ENCODE measurements at regions not wholly inside any gene's neighbourhood (a gene's known extent, or its start where the extent isn't known, plus 50 kb on each side); places are given as distances from the start of the nearest gene placed in this dataset.

GRCh38 chrX:69305333-69306062 is 140.2 kb upstream of the PJA1 start:
- H2BK12ac ChIP-seq (ENCODE audit: insufficient read length, low read depth, low read length) = no peak overlapping the region
- Mint-ChIP-seq H3K36me3 (ENCODE audit: insufficient read depth in 1 of 3, low read depth in 3 of 3) (peaks cover 0 to 4% (median 2%) of the 10 kb centered on the region in 3 experiments; a peak in 4 of 7 replicates), H3K27ac (peak overlapping the region in 2 of 3 experiments; percentile 35 to 59; a peak in 2 of 7 replicates), H3K4me1 (peaks cover 21 to 44% of the 10 kb centered on the region in 2 experiments), H3K9me3 (peaks cover 70 to 74% of the 10 kb centered on the region in 2 experiments), H3K27me3 (ENCODE audit: low read depth) (peaks cover 52% of the 10 kb centered on the region), H3K4me3 (peak overlapping the region; percentile 14 to 36; a peak in 3 of 5 replicates)
- H2AFZ ChIP-seq (ENCODE audit: low read length) = no peak overlapping the region
- no peaks in the 10 kb centered on the region for H3K9me3 ChIP-seq (ENCODE audit: control insufficient read depth, low read depth, low read length)
- WGBS (ENCODE audit: extremely low coverage, insufficient read length, low lambda C conversion rate) = no CpG with 5 or more reads among the region's 39 CpGs
- no peaks in the 10 kb centered on the region for H4K20me1 ChIP-seq (ENCODE audit: control insufficient read depth, insufficient read depth, insufficient read length)
- DNase-seq = peak; percentile 75
- TF ChIP-seq CTCF (conservative IDR thresholded peaks at IDR 0.05) = no peak
- no peak overlapping the region for H4K5ac ChIP-seq (ENCODE audit: insufficient read length, low read depth, low read length)
- H2BK20ac ChIP-seq (ENCODE audit: low read depth, low read length, poor library complexity, severe bottlenecking) = no peak overlapping the region
- H2BK5ac ChIP-seq (ENCODE audit: insufficient read length, low read length) = no peak overlapping the region
- H3K4ac ChIP-seq (ENCODE audit: low read depth, low read length) = no peak overlapping the region
- H3K23me2 ChIP-seq (ENCODE audit: insufficient read length, low read depth, low read length, poor library complexity, severe bottlenecking) = no peaks in the 10 kb centered on the region
- H3K79me1 ChIP-seq (ENCODE audit: insufficient read depth, low read depth, low read length, poor library complexity, severe bottlenecking) = no peaks in the 10 kb centered on the region
- no peak overlapping the region for H3K18ac ChIP-seq (ENCODE audit: insufficient read length, low read depth, low read length)
- no peak overlapping the region for H3K23ac ChIP-seq (ENCODE audit: insufficient read length, low read depth, low read length)
- no peak overlapping the region for H2BK120ac ChIP-seq (ENCODE audit: low read depth, low read length, poor library complexity, severe bottlenecking)
- H3K4me1 ChIP-seq (ENCODE audit: insufficient read depth, low read length) = peaks cover 1% of the 10 kb centered on the region; the same call in 1 of the 2 replicates
- no peaks in the 10 kb centered on the region for H3K79me2 ChIP-seq (ENCODE audit: insufficient read depth, low read length)
- H3K27ac ChIP-seq (ENCODE audit: insufficient read length, low read depth, low read length) = no peak overlapping the region
- H3T11ph ChIP-seq (ENCODE audit: low read length) = no peak overlapping the region
- peak overlapping the region; percentile 34 for H3K4me2 ChIP-seq (ENCODE audit: insufficient read depth, insufficient read length, low read length)
- H3K14ac ChIP-seq (ENCODE audit: insufficient read depth, low read length) = no peak overlapping the region
- no peak overlapping the region for H2BK15ac ChIP-seq (ENCODE audit: low read depth, low read length)
- no peaks in the 10 kb centered on the region for H3K27me3 ChIP-seq (ENCODE audit: insufficient read depth, low read length)
- H4K8ac ChIP-seq (replicated peaks; ENCODE audit: insufficient read length, low read depth, low read length) = no peak overlapping the region
- no peak overlapping the region for H3K9ac ChIP-seq (ENCODE audit: extremely low read depth, insufficient read length, low read length)
- no peak overlapping the region for H4K91ac ChIP-seq (ENCODE audit: insufficient read length, low read depth, low read length)
- H2AK5ac ChIP-seq (ENCODE audit: insufficient read length, low read length) = no peak overlapping the region
- no peak overlapping the region for H3K56ac ChIP-seq (ENCODE audit: insufficient read length, low read depth, low read length)
